ENCODE measurements at regions not wholly inside any gene's neighbourhood (a gene's known extent, or its start where the extent isn't known, plus 50 kb on each side); places are given as distances from the start of the nearest gene placed in this dataset.
"Not testable (repeated sequence)": the region's sequence is repeated elsewhere in the genome, so short reads cannot be mapped to it uniquely, and the experiment has no call there.

- not testable (repeated sequence) for DNase-seq (ENCODE audit: low read depth)
These were observed 1711.3 kb downstream of the KHDRBS2 start for GRCh38 chr6:60574723-60575122.

DNA sequence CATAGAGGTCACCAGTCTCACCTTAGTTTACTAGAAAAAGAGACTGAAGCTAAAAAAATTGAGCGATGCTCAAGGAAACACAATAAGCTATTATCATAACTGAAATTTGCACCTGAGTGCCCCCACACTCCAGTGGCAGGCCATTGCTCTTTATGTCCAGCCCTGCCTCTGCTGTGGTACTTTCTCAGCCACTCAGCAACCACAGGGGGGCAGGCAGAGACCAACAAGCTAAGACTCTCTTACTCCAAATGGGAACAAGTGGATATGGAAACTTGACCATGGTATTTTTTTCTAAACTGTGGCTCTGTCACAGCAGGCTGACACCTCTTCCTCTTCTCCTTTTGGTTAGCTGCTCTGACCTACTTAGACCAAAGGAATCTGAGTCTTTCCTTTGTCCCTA lies 1713.4 kb downstream of the KHDRBS2 start:
- not testable (repeated sequence) for DNase-seq (ENCODE audit: low read depth)

DNA sequence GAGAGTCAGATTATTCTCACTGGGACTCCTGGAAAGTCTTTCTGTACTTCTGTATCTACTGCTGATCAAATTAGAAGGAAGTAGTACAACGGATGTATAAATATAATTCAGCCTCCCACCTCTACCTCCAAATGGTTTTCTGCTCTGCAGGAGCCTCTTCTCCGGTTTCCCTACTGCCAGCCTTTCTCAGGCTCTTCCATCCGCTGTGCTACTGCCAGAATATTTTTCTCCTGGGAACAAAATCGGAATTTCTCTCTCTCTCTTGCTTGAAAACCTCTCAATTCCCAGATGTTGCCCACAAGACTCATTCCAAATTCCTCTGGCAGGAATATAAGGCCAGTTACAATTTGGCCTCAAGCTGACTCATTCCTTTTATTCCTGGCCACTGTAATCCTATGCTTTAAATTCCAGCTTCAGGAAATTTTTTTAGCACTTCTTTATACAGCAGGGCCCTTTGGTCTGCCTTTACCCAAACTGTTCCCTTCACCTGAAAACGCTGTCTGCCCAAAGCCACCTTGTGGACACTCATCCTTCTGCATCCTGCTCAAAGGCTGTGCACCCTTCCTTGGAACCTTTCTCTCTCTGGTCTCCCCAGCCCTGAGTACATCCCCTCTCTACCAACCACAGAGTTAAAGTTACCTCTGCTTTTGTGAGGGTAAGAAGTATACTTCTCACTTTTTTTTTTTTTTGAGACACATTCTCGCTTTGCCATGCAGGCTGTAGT lies 1714.6 kb downstream of the KHDRBS2 start:
- DNase-seq (ENCODE audit: low read depth): not testable (repeated sequence)

GRCh38 chr6:60570599-60570998 lies 1715.4 kb downstream of the KHDRBS2 start:
- DNase-seq (ENCODE audit: low read depth): not testable (repeated sequence)

- peak; percentile 46 for DNase-seq (ENCODE audit: low read depth)
These were observed 1718.4 kb downstream of the KHDRBS2 start for GRCh38 chr6:60567447-60568187.

GRCh38 chr6:60566387-60566786 lies 1719.6 kb downstream of the KHDRBS2 start:
- not testable (repeated sequence) for DNase-seq (ENCODE audit: low read depth)

DNA sequence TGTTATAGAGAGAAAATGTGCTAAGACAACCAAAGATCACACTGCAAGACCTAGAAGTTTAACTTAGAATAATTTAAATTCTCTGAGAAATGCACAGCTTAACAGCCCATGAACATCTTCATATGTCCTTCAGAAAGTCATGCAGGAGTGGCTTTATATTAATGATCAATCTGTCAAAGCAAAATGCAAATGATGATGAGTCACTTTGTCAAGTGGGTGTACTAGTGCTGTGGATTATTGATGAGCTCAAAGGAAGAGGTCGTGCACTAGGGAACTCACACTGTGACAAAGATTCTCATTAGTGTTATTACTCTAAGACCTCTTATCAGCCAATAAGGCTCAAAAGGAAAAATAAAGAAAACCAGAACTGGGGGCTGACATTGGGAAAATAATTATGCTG lies 1726.3 kb downstream of the KHDRBS2 start:
- DNase-seq (ENCODE audit: low read depth): not testable (repeated sequence)

GRCh38 chr6:60547340-60547739 lies 1738.7 kb downstream of the KHDRBS2 start:
- not testable (repeated sequence) for DNase-seq (ENCODE audit: low read depth)

DNA sequence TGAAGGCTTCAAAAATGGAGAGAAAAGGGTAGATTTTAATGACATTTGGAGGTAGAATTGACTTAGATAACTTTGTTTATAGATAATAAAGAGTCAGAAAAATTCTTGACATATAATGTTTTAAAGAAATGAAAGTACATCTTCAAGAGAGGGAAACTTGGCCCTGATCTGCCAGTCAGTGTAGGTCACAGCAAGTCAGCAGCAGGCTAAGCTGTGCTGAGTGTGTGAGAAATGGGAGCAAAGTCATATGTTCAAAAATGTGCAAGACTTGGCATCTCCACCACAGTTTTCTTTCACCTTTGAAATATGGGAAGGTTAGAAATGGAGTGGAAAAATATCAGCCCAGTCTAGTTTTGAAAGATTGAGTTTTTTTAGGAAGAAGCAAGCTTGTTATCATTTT lies 1761.3 kb downstream of the KHDRBS2 start:
- DNase-seq (ENCODE audit: low read depth): not testable (repeated sequence)

DNA sequence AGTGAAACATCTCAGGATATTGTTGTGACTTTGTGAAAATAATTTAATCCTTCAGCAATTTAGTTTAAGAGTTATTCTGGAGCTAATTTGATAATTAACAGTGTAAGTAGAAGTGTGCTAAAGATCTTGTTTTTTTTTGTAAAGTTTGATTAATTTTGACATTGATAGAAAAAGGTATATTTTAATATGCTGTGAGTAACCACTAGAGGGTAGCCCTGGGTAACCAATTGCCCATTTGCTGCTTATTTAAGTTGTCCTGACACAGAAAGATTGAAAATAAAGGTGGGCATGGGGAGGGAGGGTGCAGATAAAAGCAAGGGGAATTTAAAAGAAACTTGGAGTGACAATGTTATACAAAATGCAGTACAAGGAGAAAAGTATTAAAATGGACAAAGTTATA lies 1808.3 kb downstream of the KHDRBS2 start:
- DNase-seq (ENCODE audit: low read depth): peak; percentile 0

GRCh38 chr6:60473805-60474204 lies 1812.2 kb downstream of the KHDRBS2 start:
- DNase-seq (ENCODE audit: low read depth): not testable (repeated sequence)

GRCh38 chr6:60471426-60471825 lies 1814.6 kb downstream of the KHDRBS2 start:
- not testable (repeated sequence) for DNase-seq (ENCODE audit: low read depth)

- not testable (repeated sequence) for DNase-seq (ENCODE audit: low read depth)
These were observed 1835.6 kb downstream of the KHDRBS2 start for GRCh38 chr6:60450428-60450827.

DNA sequence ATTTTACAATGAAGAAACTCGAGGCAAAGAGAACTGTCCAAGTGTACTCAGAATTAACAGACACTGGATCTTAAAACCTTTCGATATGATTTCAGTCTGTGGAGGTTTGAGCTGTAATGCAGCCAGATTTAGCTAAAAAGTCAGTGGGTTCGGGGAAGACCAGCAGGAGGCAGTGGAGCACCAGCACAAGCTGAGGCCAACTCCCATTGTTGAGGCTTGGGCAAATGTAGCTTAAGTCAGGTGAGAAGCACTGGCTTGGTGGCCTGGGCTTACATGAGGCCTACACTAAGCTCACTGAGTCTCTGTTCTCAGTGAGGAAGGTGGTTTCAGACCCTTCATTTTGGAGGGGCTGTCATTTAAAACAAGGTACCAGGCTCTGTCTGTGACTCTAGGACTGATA lies 1841.5 kb downstream of the KHDRBS2 start:
- DNase-seq (ENCODE audit: low read depth): not testable (repeated sequence)

GRCh38 chr6:60439709-60440108 lies 1846.3 kb downstream of the KHDRBS2 start:
- DNase-seq (ENCODE audit: low read depth): not testable (repeated sequence)

DNA sequence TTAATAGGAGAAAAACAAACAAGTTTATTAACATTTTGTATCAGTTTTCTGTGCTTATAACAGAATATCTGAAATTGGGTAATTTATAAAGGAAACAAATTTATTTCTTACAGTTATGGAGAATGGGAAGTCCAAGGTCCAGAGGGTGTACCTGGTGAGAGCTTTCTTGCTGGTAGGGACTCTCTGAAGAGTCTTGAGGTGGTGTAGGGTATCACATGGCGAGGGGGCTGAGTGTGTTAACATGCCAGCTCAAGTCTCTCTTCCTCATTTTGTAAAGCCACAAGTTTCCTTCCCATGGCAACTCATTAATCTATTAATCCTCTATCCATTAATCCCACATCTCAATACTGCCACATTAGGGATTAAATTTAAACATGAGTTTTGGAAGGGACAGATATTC lies 1863.3 kb downstream of the KHDRBS2 start:
- not testable (repeated sequence) for DNase-seq (ENCODE audit: low read depth)

- not testable (repeated sequence) for DNase-seq (ENCODE audit: low read depth)
These were observed 1869.9 kb downstream of the KHDRBS2 start for GRCh38 chr6:60416118-60416517.

GRCh38 chr6:60408747-60409146 lies 1877.3 kb downstream of the KHDRBS2 start:
- DNase-seq (ENCODE audit: low read depth): not testable (repeated sequence)

DNA sequence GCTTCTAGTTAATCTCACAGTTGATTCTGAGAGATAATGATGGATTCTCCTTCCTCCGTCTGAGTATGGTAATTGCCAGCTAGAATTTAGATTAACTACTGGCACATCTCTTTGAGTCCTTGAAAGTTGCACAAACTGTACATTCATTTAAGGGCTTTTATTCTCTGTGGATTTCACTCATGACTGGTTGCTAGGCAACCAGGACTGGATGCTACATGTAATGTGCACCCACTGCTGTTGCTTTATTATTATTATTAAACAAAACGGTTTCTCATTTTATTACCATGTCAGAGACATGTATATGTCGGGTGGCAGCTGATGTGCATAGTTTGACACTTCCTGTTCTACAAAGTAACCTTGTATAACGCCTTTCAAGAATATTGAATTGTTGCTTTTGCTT lies 1882.8 kb downstream of the KHDRBS2 start:
- not testable (repeated sequence) for DNase-seq (ENCODE audit: low read depth)

DNA sequence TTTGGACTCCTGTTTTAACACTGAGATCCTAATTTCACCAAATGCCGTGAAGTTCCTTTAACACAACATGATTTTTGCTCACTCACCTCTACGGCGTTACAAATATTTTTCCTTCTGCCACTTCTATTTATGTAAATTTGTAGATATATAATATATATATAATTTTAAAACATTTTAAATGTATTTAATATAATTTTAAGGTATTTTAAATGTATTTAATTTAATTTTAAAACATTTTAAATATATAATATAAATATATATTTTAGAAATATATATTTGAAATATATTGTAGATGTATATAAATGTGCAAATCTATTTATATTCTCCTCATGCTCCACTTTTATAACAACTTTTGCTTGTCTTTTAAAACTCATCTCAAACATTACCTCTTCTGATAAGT lies 1883.5 kb downstream of the KHDRBS2 start:
- not testable (repeated sequence) for DNase-seq (ENCODE audit: low read depth)

- DNase-seq (ENCODE audit: low read depth): not testable (repeated sequence)
These were observed 1890.8 kb downstream of the KHDRBS2 start for GRCh38 chr6:60395261-60395660.

DNA sequence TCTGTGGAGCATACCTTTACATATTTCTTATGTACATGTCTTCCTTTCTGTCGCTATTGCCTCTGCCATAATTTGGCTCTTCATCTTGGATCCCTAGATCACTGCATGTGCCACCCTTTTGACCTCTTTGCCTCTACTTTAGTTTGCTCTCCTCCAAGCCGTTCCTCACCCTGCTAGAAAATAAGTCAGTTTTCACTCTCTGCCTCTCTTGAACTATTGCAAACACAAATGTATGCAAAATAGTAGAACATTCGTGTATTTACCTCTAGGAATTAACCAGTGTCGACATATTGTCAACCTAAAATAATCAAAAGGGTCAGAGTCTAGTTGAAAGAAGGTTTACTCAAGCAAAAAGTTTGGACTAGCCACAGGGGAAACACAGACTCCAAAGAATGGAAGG lies 1893.1 kb downstream of the KHDRBS2 start:
- not testable (repeated sequence) for DNase-seq (ENCODE audit: low read depth)

GRCh38 chr6:60389094-60389493 lies 1896.9 kb downstream of the KHDRBS2 start:
- not testable (repeated sequence) for DNase-seq (ENCODE audit: low read depth)
